ENCODE measurements at regions not wholly inside any gene's neighbourhood (a gene's known extent, or its start where the extent isn't known, plus 50 kb on each side); places are given as distances from the start of the nearest gene placed in this dataset.

DNA sequence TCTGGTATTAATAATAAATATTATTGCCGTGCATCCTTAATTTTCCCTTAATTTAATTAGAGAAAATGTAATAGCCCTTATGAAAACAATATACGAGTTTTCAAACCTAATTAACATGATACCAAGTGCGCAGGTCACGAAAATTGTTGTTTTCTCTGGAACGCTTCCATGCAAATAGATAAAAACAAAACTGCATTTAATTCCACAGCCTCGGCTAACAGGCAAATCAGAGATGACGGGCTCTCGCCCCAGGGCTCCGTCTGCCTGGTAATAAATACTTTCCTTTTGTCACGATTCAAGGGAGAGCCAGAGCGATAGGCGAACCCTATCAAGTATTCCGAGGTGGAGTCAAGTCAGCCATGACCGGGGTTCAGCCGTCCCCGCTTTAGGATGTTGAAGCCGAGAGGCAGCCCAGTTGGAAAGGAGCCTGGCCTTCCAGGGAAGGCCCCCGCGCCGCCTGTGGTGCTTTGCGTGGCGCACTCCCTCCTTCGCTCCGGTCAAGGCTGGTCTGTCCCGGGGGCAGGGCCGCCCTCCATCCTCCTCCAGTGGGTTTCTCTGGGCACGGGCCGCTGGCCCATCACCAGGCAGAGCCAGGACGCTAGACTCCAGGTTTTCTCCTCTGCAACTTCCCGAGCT lies 137.8 kb upstream of the GSC start:
- Histone ChIP-seq H3K36me3 (ENCODE audit: insufficient read depth) (no peaks in the 10 kb centered on the region), H3K4me3 (no peak overlapping the region), H2AFZ (no peak overlapping the region), H4K20me1 (replicated peaks; ENCODE audit: insufficient read depth) (no peaks in the 10 kb centered on the region), H3F3A (replicated peaks; ENCODE audit: low read depth) (no peaks in the 10 kb centered on the region), H3K79me2 (replicated peaks; ENCODE audit: insufficient read depth) (no peaks in the 10 kb centered on the region), H3K27ac (ENCODE audit: low read depth) (no peak overlapping the region), H3K4me2 (no peak overlapping the region), H3K9me2 (ENCODE audit: insufficient read depth) (peaks cover 15% of the 10 kb centered on the region), H3K27me3 (ENCODE audit: insufficient read depth) (peaks cover 14% of the 10 kb centered on the region; the same call in 1 of the 2 replicates), H3K4me1 (ENCODE audit: insufficient read depth) (no peaks in the 10 kb centered on the region)
- H3K4me1 Mint-ChIP-seq = peaks cover 12% of the 10 kb centered on the region
- peak; percentile 19 for DNase-seq (ENCODE audit: low spot score)
- H3K9me3 Mint-ChIP-seq = no peaks in the 10 kb centered on the region
- ATAC-seq = peak; percentile 36; the same call in 2 of the 3 replicates
- H3K27ac Mint-ChIP-seq = no peak overlapping the region
- H3K4me3 Mint-ChIP-seq = no peak overlapping the region
- peaks cover 27% of the 10 kb centered on the region for H3K27me3 Mint-ChIP-seq (ENCODE audit: insufficient read depth, low read depth, poor library complexity)
- no peak for TF ChIP-seq NANOG (IDR thresholded peaks at IDR 0.05; ENCODE audit: borderline replicate concordance)
- no peak for TF ChIP-seq POLR2AphosphoS5 (IDR thresholded peaks at IDR 0.05; ENCODE audit: low read depth)
- TF ChIP-seq EZH2 (IDR thresholded peaks at IDR 0.05; ENCODE audit: low read depth, unreplicated experiment) = no peak
- no peaks in the 10 kb centered on the region for H3K36me3 Mint-ChIP-seq (ENCODE audit: low read depth)

DNA sequence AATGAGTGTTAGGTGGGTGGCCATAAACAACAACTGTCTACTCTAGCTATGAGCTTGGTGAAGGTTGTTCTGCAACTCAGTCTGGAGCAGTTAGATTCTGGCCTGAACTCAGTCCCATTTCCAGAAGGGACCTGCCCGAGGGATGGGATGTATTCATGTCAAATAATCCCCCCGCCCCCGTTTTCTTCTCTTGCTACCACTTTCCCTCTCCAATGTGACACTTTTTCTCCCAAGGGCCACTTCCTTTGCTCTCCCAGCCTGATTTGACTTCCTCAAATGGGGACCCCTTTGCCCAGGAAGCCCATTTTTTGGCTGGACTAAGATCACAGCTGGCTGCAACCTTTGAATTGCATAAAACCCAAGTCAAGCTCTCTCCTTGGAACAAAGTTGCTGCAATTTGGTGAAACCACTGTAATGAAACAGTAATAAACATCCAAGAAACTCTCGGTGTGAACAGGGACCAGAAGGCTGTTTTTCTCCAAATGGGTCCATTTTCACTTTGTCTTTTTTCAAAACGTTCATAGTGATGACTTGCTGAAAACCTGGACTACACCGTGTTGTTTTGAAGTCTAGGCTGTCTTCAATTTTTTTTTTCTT lies 137.2 kb upstream of the GSC start:
- Mint-ChIP-seq H3K4me3 (no peak overlapping the region), H3K27me3 (ENCODE audit: insufficient read depth, low read depth, poor library complexity) (peaks cover 30% of the 10 kb centered on the region), H3K36me3 (ENCODE audit: low read depth) (no peaks in the 10 kb centered on the region), H3K9me3 (no peaks in the 10 kb centered on the region), H3K27ac (no peak overlapping the region), H3K4me1 (peaks cover 12% of the 10 kb centered on the region)
- H3K27me3 ChIP-seq (ENCODE audit: insufficient read depth) = peaks cover 15% of the 10 kb centered on the region; the same call in 1 of the 2 replicates
- no peaks in the 10 kb centered on the region for H3F3A ChIP-seq (replicated peaks; ENCODE audit: low read depth)
- no peaks in the 10 kb centered on the region for H3K4me1 ChIP-seq (ENCODE audit: insufficient read depth)
- no peak overlapping the region for H2AFZ ChIP-seq
- peaks cover 15% of the 10 kb centered on the region for H3K9me2 ChIP-seq (ENCODE audit: insufficient read depth)
- H3K27ac ChIP-seq (ENCODE audit: low read depth) = no peak overlapping the region
- no peaks in the 10 kb centered on the region for H3K36me3 ChIP-seq (ENCODE audit: insufficient read depth)
- no peak for DNase-seq (ENCODE audit: low spot score)
- H3K79me2 ChIP-seq (replicated peaks; ENCODE audit: insufficient read depth) = no peaks in the 10 kb centered on the region
- H3K4me2 ChIP-seq = no peak overlapping the region
- no peak overlapping the region for H3K4me3 ChIP-seq
- H4K20me1 ChIP-seq (replicated peaks; ENCODE audit: insufficient read depth) = no peaks in the 10 kb centered on the region
- no peak for ATAC-seq
- TF ChIP-seq CREB1 (CRISPR knock-in tag; IDR thresholded peaks at IDR 0.05; ENCODE audit: low read depth) (no peak), ZNF331 (CRISPR knock-in tag; IDR thresholded peaks at IDR 0.05; ENCODE audit: low read depth) (no peak), EZH2phosphoT487 (IDR thresholded peaks at IDR 0.05; ENCODE audit: unreplicated experiment) (no peak), JUNB (IDR thresholded peaks at IDR 0.05; ENCODE audit: unreplicated experiment) (no peak), POLR2AphosphoS5 (IDR thresholded peaks at IDR 0.05; ENCODE audit: low read depth) (no peak), STAT1 (IDR thresholded peaks at IDR 0.05; ENCODE audit: unreplicated experiment) (no peak), ZNF114 (CRISPR knock-in tag; IDR thresholded peaks at IDR 0.05) (no peak), EZH2 (IDR thresholded peaks at IDR 0.05; ENCODE audit: low read depth, unreplicated experiment) (no peak)
- TF ChIP-seq, protein P1, sequence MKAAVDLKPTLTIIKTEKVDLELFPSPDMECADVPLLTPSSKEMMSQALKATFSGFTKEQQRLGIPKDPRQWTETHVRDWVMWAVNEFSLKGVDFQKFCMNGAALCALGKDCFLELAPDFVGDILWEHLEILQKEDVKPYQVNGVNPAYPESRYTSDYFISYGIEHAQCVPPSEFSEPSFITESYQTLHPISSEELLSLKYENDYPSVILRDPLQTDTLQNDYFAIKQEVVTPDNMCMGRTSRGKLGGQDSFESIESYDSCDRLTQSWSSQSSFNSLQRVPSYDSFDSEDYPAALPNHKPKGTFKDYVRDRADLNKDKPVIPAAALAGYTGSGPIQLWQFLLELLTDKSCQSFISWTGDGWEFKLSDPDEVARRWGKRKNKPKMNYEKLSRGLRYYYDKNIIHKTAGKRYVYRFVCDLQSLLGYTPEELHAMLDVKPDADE (IDR thresholded peaks at IDR 0.05) = no peak
- TF ChIP-seq, protein P2, sequence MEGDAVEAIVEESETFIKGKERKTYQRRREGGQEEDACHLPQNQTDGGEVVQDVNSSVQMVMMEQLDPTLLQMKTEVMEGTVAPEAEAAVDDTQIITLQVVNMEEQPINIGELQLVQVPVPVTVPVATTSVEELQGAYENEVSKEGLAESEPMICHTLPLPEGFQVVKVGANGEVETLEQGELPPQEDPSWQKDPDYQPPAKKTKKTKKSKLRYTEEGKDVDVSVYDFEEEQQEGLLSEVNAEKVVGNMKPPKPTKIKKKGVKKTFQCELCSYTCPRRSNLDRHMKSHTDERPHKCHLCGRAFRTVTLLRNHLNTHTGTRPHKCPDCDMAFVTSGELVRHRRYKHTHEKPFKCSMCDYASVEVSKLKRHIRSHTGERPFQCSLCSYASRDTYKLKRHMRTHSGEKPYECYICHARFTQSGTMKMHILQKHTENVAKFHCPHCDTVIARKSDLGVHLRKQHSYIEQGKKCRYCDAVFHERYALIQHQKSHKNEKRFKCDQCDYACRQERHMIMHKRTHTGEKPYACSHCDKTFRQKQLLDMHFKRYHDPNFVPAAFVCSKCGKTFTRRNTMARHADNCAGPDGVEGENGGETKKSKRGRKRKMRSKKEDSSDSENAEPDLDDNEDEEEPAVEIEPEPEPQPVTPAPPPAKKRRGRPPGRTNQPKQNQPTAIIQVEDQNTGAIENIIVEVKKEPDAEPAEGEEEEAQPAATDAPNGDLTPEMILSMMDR (conservative IDR thresholded peaks at IDR 0.05; ENCODE audit: low read depth in 2 of 2) = no peak
- TF ChIP-seq, protein P3, sequence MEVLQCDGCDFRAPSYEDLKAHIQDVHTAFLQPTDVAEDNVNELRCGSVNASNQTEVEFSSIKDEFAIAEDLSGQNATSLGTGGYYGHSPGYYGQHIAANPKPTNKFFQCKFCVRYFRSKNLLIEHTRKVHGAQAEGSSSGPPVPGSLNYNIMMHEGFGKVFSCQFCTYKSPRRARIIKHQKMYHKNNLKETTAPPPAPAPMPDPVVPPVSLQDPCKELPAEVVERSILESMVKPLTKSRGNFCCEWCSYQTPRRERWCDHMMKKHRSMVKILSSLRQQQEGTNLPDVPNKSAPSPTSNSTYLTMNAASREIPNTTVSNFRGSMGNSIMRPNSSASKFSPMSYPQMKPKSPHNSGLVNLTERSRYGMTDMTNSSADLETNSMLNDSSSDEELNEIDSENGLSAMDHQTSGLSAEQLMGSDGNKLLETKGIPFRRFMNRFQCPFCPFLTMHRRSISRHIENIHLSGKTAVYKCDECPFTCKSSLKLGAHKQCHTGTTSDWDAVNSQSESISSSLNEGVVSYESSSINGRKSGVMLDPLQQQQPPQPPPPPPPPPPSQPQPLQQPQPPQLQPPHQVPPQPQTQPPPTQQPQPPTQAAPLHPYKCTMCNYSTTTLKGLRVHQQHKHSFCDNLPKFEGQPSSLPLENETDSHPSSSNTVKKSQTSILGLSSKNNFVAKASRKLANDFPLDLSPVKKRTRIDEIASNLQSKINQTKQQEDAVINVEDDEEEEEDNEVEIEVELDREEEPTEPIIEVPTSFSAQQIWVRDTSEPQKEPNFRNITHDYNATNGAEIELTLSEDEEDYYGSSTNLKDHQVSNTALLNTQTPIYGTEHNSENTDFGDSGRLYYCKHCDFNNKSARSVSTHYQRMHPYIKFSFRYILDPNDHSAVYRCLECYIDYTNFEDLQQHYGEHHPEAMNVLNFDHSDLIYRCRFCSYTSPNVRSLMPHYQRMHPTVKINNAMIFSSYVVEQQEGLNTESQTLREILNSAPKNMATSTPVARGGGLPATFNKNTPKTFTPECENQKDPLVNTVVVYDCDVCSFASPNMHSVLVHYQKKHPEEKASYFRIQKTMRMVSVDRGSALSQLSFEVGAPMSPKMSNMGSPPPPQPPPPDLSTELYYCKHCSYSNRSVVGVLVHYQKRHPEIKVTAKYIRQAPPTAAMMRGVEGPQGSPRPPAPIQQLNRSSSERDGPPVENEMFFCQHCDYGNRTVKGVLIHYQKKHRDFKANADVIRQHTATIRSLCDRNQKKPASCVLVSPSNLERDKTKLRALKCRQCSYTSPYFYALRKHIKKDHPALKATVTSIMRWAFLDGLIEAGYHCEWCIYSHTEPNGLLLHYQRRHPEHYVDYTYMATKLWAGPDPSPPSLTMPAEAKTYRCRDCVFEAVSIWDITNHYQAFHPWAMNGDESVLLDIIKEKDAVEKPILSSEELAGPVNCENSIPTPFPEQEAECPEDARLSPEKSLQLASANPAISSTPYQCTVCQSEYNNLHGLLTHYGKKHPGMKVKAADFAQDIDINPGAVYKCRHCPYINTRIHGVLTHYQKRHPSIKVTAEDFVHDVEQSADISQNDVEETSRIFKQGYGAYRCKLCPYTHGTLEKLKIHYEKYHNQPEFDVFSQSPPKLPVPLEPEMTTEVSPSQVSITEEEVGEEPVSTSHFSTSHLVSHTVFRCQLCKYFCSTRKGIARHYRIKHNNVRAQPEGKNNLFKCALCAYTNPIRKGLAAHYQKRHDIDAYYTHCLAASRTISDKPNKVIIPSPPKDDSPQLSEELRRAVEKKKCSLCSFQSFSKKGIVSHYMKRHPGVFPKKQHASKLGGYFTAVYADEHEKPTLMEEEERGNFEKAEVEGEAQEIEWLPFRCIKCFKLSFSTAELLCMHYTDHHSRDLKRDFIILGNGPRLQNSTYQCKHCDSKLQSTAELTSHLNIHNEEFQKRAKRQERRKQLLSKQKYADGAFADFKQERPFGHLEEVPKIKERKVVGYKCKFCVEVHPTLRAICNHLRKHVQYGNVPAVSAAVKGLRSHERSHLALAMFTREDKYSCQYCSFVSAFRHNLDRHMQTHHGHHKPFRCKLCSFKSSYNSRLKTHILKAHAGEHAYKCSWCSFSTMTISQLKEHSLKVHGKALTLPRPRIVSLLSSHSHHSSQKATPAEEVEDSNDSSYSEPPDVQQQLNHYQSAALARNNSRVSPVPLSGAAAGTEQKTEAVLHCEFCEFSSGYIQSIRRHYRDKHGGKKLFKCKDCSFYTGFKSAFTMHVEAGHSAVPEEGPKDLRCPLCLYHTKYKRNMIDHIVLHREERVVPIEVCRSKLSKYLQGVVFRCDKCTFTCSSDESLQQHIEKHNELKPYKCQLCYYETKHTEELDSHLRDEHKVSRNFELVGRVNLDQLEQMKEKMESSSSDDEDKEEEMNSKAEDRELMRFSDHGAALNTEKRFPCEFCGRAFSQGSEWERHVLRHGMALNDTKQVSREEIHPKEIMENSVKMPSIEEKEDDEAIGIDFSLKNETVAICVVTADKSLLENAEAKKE (CRISPR knock-in tag; IDR thresholded peaks at IDR 0.05) = no peak
